ENCODE measurements at regions not wholly inside any gene's neighbourhood (a gene's known extent, or its start where the extent isn't known, plus 50 kb on each side); places are given as distances from the start of the nearest gene placed in this dataset.

DNA sequence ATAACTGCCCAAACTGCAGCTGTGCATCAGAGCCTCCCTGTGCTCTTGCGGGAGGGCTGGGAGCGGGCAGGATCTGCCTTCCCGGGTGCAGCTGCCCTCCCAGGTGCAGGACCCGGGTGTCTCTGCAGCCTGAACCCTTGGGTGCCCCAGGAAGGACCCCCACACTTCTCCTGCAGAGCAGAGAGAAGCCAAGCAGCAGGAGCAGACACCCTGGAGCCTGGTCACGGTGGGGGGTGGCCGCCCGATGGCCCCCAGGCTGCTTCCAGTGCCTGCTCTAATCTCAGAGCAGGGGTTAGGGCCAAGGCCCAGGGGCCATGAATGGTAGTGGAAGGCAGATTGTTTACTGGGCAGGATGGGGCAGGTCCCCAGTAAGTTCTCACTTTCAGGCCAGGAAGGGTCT lies 83.0 kb downstream of the RHOU start:
- DNase-seq, result no peak
- H3K79me2 ChIP-seq (ENCODE audit: low read depth), result no peaks in the 10 kb centered on the region
- no peaks in the 10 kb centered on the region for H4K20me1 ChIP-seq (ENCODE audit: insufficient read depth)
- no peaks in the 10 kb centered on the region for H3K9me2 ChIP-seq (ENCODE audit: insufficient read depth)
- BruUV-seq (replicated peaks), result no TSS peak
- peaks cover 4% of the 10 kb centered on the region; the same call in 1 of the 2 replicates for H3K9me3 ChIP-seq (ENCODE audit: insufficient read depth, low read depth)
- no peak overlapping the region for H2AFZ ChIP-seq
- CTCF ChIA-PET, result no interaction called here
- no peaks in the 10 kb centered on the region for H3F3A ChIP-seq (ENCODE audit: insufficient read depth, low read depth)
- H3K36me3 ChIP-seq (ENCODE audit: low read depth), result no peaks in the 10 kb centered on the region
- H3K27ac ChIP-seq, result no peak overlapping the region
- H3K4me2 ChIP-seq, result no peak overlapping the region
- H3K4me3 ChIP-seq, result no peak overlapping the region
- TF ChIP-seq, protein P1, sequence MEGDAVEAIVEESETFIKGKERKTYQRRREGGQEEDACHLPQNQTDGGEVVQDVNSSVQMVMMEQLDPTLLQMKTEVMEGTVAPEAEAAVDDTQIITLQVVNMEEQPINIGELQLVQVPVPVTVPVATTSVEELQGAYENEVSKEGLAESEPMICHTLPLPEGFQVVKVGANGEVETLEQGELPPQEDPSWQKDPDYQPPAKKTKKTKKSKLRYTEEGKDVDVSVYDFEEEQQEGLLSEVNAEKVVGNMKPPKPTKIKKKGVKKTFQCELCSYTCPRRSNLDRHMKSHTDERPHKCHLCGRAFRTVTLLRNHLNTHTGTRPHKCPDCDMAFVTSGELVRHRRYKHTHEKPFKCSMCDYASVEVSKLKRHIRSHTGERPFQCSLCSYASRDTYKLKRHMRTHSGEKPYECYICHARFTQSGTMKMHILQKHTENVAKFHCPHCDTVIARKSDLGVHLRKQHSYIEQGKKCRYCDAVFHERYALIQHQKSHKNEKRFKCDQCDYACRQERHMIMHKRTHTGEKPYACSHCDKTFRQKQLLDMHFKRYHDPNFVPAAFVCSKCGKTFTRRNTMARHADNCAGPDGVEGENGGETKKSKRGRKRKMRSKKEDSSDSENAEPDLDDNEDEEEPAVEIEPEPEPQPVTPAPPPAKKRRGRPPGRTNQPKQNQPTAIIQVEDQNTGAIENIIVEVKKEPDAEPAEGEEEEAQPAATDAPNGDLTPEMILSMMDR (conservative IDR thresholded peaks at IDR 0.05), result no peak
- TF ChIP-seq EZH2 (IDR thresholded peaks at IDR 0.05; ENCODE audit: low read depth), result no peak
- intact Hi-C loops (cut with micrococcal nuclease; ENCODE audit: unreplicated experiment), result no loop called here
- H3K27me3 ChIP-seq (ENCODE audit: insufficient read depth, low read depth), result peaks cover 13% of the 10 kb centered on the region; the same call in 1 of the 2 replicates
- POLR2A ChIA-PET (ENCODE audit: unreplicated experiment), result no interaction called here
- H3K4me1 ChIP-seq (replicated peaks; ENCODE audit: insufficient read depth), result no peaks in the 10 kb centered on the region

DNA sequence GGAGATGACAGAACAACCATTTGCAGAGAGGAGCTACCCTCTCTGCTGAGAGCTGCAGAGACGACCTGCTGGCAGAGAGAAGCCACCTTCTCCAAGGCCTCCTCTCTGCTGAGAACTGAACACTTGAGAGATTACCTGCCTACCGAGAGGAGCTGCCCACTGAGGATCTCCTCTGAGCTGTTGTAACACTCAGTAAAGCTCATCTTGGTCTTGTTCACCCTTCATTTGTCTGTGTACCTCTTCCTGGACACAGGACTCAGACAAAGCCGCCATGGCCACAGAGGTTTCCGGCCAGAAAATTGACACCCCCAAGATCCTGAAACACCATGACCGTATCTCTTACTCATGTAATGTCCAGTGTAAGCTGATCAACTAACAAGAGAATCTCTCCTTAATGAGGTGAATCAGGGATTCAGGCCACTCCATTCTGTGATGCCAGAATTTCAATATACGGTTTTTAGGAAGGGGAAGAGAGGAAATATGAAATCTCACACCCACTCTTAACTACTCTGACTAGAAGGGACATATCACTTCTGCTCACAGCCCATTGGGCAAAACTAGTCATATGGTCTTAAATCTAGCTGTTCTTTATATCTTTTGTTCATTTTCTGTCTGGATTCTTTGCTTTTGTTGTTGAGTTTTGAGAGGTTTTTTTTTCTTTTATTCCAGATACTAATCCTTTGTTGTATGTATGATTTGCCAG lies 83.8 kb downstream of the RHOU start:
- Histone ChIP-seq H3K27me3 (ENCODE audit: insufficient read depth, low read depth) (peaks cover 15% of the 10 kb centered on the region; the same call in 1 of the 2 replicates), H3K36me3 (ENCODE audit: low read depth) (no peaks in the 10 kb centered on the region), H3K27ac (no peak overlapping the region), H3K9me3 (ENCODE audit: insufficient read depth, low read depth) (peaks cover 4% of the 10 kb centered on the region; the same call in 1 of the 2 replicates), H4K20me1 (ENCODE audit: insufficient read depth) (no peaks in the 10 kb centered on the region), H3K4me1 (replicated peaks; ENCODE audit: insufficient read depth) (no peaks in the 10 kb centered on the region), H3K9me2 (ENCODE audit: insufficient read depth) (no peaks in the 10 kb centered on the region), H3F3A (ENCODE audit: insufficient read depth, low read depth) (no peaks in the 10 kb centered on the region), H3K79me2 (ENCODE audit: low read depth) (no peaks in the 10 kb centered on the region), H3K4me3 (no peak overlapping the region), H2AFZ (no peak overlapping the region), H3K4me2 (no peak overlapping the region)
- ChIA-PET POLR2A (ENCODE audit: unreplicated experiment) (no interaction called here), CTCF (no interaction called here)
- intact Hi-C loops (cut with micrococcal nuclease; ENCODE audit: unreplicated experiment), result no loop called here
- DNase-seq, result no peak
- no peak for TF ChIP-seq EZH2 (IDR thresholded peaks at IDR 0.05; ENCODE audit: low read depth)
- no TSS peak for BruUV-seq (replicated peaks)

DNA sequence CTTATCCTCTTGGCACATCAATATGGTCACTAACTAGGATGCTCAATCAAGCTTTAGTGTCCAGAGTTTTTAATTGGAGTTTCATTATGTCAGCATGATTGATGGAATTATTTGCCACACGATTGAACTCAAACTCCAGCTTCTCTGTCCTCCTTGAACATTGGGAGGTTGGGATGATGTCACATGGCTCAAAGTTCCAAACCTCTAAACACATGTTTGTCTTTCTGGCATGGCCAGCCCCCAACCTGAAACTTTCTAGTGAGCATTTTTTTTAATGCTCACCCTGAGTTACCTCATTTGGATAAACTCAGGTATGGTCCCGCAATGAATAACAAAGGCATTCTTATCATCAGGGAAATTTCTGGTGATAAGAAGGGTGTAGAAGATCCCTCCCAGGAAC lies 86.0 kb downstream of the RHOU start:
- DNase-seq, result no peak
- ChIA-PET CTCF (no interaction called here), POLR2A (ENCODE audit: unreplicated experiment) (no interaction called here)
- no peaks in the 10 kb centered on the region for H3K36me3 ChIP-seq (ENCODE audit: low read depth)
- H3K9me3 ChIP-seq (ENCODE audit: insufficient read depth, low read depth), result peaks cover 4% of the 10 kb centered on the region; the same call in 1 of the 2 replicates
- intact Hi-C loops (cut with micrococcal nuclease; ENCODE audit: unreplicated experiment), result no loop called here
- peaks cover 18% of the 10 kb centered on the region for H3K27me3 ChIP-seq (ENCODE audit: insufficient read depth, low read depth)
- no peaks in the 10 kb centered on the region for H3K79me2 ChIP-seq (ENCODE audit: low read depth)
- H3K9me2 ChIP-seq (ENCODE audit: insufficient read depth), result no peaks in the 10 kb centered on the region
- no peaks in the 10 kb centered on the region for H3F3A ChIP-seq (ENCODE audit: insufficient read depth, low read depth)
- H4K20me1 ChIP-seq (ENCODE audit: insufficient read depth), result no peaks in the 10 kb centered on the region
- TF ChIP-seq EZH2 (IDR thresholded peaks at IDR 0.05; ENCODE audit: low read depth), result no peak
- TF ChIP-seq, protein P1 (conservative IDR thresholded peaks at IDR 0.05), result no peak
- no peak overlapping the region for H3K27ac ChIP-seq
- H3K4me3 ChIP-seq, result no peak overlapping the region
- H3K4me1 ChIP-seq (replicated peaks; ENCODE audit: insufficient read depth), result no peaks in the 10 kb centered on the region
- no peak overlapping the region for H2AFZ ChIP-seq
- no peak overlapping the region for H3K4me2 ChIP-seq
- BruUV-seq (replicated peaks), result no TSS peak

DNA sequence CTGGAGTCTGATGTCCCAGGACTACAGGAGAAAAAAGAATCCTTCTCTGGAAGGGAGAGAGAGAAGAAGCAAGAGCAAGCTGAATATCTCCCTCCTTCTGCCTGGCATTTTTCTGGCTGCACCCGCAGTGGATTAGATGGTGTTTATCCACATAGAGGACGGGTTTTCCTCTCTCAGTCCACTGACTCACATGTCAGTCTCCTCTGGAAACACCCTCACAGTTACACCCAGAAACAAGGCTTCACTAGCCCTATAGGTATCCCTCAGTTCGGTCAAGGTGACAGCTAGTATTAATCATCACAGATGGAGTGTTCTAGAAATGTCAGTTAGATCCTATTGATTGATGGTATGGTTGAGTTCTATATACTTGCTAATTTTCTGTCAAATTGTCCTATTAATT lies 87.9 kb downstream of the RHOU start:
- no peak for DNase-seq

More for the DNA sequence above, 87.9 kb downstream of the RHOU start:
- Histone ChIP-seq H3F3A (ENCODE audit: insufficient read depth, low read depth) (no peaks in the 10 kb centered on the region), H3K27ac (no peak overlapping the region), H3K9me2 (ENCODE audit: insufficient read depth) (no peaks in the 10 kb centered on the region), H4K20me1 (ENCODE audit: insufficient read depth) (no peaks in the 10 kb centered on the region; the same call in 1 of the 2 replicates), H3K4me3 (no peak overlapping the region), H3K9me3 (ENCODE audit: insufficient read depth, low read depth) (peaks cover 4% of the 10 kb centered on the region; the same call in 1 of the 2 replicates), H2AFZ (no peak overlapping the region), H3K4me2 (no peak overlapping the region), H3K36me3 (ENCODE audit: low read depth) (no peaks in the 10 kb centered on the region), H3K4me1 (replicated peaks; ENCODE audit: insufficient read depth) (no peaks in the 10 kb centered on the region), H3K27me3 (ENCODE audit: insufficient read depth, low read depth) (peaks cover 29% of the 10 kb centered on the region), H3K79me2 (ENCODE audit: low read depth) (no peaks in the 10 kb centered on the region)
- BruUV-seq (replicated peaks), result no TSS peak
- intact Hi-C loops (cut with micrococcal nuclease; ENCODE audit: unreplicated experiment), result no loop called here
- TF ChIP-seq, protein P1 (conservative IDR thresholded peaks at IDR 0.05), result no peak
- TF ChIP-seq EZH2 (IDR thresholded peaks at IDR 0.05; ENCODE audit: low read depth), result no peak
- ChIA-PET POLR2A (ENCODE audit: unreplicated experiment) (no interaction called here), CTCF (no interaction called here)

Data from PC-9 (cell line).